HG03575 (cell line): ENCODE measurements at regions not wholly inside any gene's neighbourhood (a gene's known extent, or its start where the extent isn't known, plus 50 kb on each side); places are given as distances from the start of the nearest gene placed in this dataset.

Experiments
- ATAC-seq: cut with Tn5 transposase; IDR thresholded peaks from one replicate; pipeline ENCODE4 v1.9.1; 2021; ENCODE audit not compliant: unreplicated experiment, insufficient number of reproducible peaks, low FRiP score; ENCODE audit errors: extremely low read depth

GRCh38 chr2:16050261-16050907 lies 110.0 kb downstream of the MYCN start:
- ATAC-seq, result no peak

GRCh38 chr2:16049406-16049805 lies 109.1 kb downstream of the MYCN start:
- no peak for ATAC-seq

GRCh38 chr2:16048466-16048865 lies 108.1 kb downstream of the MYCN start:
- ATAC-seq, result no peak

- no peak for ATAC-seq
Observed at GRCh38 chr2:16047701-16048100, 107.4 kb downstream of the MYCN start.

- ATAC-seq, result no peak
Observed at GRCh38 chr2:16046649-16047048, 106.3 kb downstream of the MYCN start.

GRCh38 chr2:16045653-16046352 lies 105.5 kb downstream of the MYCN start:
- no peak for ATAC-seq

GRCh38 chr2:16044946-16045456 lies 104.7 kb downstream of the MYCN start:
- no peak for ATAC-seq

GRCh38 chr2:16043627-16044026 lies 103.3 kb downstream of the MYCN start:
- ATAC-seq, result no peak

GRCh38 chr2:16043192-16043591 lies 102.8 kb downstream of the MYCN start:
- no peak for ATAC-seq

- no peak for ATAC-seq
Observed at GRCh38 chr2:16042201-16042700, 101.9 kb downstream of the MYCN start.

GRCh38 chr2:16040271-16041010 lies 100.1 kb downstream of the MYCN start:
- no peak for ATAC-seq

GRCh38 chr2:16039823-16040222 lies 99.5 kb downstream of the MYCN start:
- no peak for ATAC-seq

- ATAC-seq, result no peak
Observed at GRCh38 chr2:16039055-16039454, 98.7 kb downstream of the MYCN start.

- no peak for ATAC-seq
Observed at GRCh38 chr2:16038621-16039020, 98.3 kb downstream of the MYCN start.

- no peak for ATAC-seq
Observed at GRCh38 chr2:16037808-16038457, 97.6 kb downstream of the MYCN start.

- no peak for ATAC-seq
Observed at GRCh38 chr2:16036951-16037350, 96.6 kb downstream of the MYCN start.

- no peak for ATAC-seq
Observed at GRCh38 chr2:16035747-16036745, 95.7 kb downstream of the MYCN start.
